NCI-H524 treated with DMSO at 0.1 percent for 48 hours (cell line): ENCODE measurements at regions not wholly inside any gene's neighbourhood (a gene's known extent, or its start where the extent isn't known, plus 50 kb on each side); places are given as distances from the start of the nearest gene placed in this dataset.

Experiments used
- DNase-seq: peaks from one replicate; lab custom pipeline; 2025; lab: John Stamatoyannopoulos, UW

- no peak for DNase-seq
Observed at GRCh38 chr2:33681364-33681757, 82.3 kb upstream of the FAM98A start.

DNA sequence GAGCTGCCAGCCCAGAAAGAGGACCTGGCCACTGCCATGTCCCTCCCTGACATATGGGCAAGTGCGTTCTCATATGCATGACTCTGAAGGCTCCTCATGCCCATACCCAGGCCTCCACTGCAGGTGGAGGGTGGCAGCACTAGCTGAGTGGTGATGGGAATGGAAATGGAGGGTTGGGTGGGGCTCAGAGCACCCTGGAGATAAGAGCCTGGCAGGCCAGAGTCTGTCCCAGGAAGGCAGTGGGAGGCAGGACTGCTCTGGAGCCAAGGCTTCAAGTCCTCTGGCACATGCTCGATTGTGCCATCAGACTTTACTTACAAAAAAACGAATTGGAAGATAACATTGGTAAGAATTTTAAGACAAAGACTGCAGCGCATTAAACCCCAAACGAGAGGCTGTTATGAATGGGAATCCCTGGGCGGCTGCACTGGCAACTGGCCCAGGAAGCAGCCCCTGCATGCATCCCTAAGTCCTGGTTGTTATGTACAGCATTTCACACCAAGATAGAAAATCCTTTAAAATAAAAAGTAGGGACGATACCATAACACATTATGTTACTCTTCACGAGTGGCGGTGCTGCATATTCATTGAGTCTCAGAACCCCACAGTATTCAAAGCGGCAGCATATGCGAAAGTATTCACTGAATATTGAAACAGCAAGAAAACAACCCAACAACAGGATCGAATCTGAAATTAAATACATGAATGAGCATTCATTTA, 81.7 kb upstream of the FAM98A start:
- no peak for DNase-seq

- no peak for DNase-seq
Observed at GRCh38 chr2:33678436-33678835, 79.3 kb upstream of the FAM98A start.

DNA sequence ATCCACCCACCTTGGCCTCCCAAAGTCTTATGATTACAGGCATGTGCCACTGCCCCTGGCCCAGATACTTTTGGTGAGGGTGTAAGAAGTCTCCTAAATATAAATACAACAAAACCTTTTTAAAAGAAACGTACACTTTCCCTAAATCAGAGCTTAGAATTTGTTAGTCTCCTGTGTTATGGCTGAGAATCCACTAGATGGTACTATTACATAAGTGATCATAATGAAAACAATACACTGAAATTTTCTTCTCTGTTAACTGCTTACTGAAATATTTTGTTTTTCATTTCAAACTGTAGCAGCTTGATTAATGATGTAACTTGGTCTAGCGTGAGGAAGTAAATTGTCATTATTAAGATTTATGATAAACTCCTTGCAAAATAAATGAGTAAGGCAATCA, 74.8 kb upstream of the FAM98A start:
- DNase-seq: no peak

- DNase-seq: no peak
Observed at GRCh38 chr2:33672896-33673295, 73.8 kb upstream of the FAM98A start.

- DNase-seq: no peak
Observed at GRCh38 chr2:33672389-33672788, 73.3 kb upstream of the FAM98A start.

GRCh38 chr2:33671198-33671597, 72.1 kb upstream of the FAM98A start:
- no peak for DNase-seq

DNA sequence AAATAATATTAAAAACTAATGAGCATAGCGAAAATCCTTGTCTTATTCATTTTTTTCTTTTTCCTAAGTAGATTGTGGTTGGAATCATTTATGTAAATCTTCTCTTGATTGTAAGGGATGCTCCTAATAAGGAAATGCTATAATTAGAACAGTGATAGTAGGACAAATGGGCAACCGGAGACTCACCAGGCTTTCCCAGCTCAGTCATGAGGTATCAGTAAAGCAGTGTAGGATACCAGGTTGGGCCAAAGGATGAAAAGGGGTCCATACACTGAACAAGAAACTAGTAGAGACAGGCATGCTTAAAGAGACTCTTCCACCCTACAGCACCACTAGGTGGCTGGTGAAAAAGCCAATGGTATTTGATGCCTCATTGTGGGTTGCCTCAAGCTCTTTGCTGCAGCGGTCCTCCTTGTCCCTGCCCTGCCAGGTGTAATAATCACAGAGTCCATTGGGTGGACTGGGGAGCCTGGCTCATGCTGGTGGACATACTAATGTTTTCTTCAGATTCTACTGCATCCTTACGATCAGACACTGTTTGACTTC, 71.4 kb upstream of the FAM98A start:
- no peak for DNase-seq

DNA sequence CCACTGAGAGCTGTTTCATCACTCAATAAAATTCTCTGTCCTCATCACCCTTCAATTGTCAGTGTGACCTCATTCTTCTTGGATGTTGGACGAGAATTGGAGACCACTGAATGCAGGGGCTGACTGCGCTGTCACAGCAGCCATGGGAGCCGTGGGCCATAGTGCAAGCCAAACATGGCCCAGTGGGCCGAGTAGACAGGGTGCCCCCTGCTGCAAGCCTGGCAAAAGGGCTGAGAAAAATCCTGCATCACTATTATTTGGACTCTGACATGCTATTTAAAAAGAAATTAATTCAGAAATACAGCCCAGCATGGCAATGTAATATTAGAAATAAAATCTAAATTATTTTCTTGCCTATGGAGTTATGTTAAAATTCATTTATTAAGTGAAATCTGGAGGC, 67.8 kb upstream of the FAM98A start:
- no peak for DNase-seq

GRCh38 chr2:33665039-33665438, 65.9 kb upstream of the FAM98A start:
- DNase-seq: no peak

DNA sequence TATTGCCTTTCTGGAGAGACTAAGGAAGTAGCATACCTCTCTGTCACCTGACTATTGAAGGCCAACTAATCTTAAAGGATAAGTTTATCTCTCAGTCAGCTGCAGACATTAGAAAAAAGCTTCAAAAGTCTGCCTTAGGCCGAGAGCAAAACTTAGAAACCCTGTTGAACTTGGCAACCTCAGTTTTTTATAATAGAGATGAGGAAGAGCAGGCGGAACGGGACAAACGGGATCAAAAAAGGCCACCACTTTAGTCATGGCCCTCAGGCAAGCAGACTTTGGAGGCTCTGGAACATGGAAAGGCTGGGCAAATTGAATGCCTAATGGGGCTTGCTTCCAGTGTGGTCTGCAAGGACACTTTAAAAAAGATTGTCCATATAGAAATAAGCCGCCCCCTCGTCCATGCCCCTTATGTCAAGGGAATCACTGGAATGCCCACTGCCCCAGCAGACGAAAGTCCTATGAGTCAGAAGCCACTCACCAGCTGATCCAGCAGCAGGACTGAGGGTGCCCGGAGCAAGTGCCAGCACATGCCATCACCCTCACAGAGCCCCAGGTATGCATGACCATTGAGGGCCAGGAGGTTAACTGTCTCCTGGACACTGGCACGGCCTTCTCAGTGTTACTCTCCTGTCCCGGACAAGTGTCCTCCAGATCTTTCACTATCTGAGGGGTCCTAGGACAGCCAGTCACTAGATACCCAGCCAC, 61.5 kb upstream of the FAM98A start:
- DNase-seq: no peak

DNA sequence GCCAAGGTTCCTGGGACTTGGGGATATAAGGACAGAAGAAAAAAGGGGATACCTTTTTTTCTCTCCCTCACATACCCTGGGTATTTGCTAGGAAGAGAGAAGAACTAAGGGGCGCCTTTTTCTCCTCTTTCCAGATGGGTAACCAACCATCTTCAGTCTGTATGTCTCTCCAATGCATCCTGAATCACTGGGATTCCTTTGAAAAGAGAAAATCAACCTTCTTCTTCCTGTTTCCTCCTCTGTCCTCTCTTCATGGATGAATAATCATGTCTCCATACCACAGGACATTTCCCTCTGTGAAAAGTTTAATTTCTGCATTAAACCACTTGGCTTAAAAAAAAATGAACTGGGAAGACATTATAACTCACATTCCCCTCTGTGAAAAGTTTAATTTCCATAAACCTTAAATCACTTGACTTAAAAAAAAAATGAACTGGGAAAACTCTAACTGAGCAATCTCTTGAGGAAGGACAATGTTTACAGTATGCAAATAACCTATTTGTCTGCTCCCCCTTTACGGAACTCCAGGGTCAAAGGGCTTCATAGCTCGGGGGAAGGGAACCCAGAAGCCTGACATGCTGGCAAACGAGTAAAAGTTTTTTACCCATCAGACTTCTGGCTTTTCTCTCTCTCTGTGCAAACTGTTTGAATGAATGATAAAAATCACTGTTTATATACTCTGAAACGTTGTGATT, 56.7 kb upstream of the FAM98A start:
- DNase-seq: no peak

DNA sequence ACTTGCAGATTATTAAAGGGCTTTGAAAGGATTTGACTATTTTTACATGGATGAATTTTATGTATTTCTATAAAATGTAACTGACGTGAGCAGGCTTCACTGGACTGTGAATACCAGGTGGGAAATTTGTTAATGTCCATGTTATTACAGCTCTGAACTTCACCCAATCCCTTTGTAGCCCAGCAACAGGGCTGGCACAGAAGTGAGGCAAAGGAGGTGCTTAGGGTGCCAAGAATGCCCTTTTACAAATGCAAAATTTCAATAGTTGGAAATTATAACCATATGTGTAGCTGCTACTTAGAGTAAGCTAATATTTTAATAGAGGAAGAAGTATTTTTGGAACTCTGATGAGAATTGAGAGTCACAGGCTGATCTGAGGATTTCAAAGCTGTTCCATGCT, 53.7 kb upstream of the FAM98A start:
- no peak for DNase-seq

DNA sequence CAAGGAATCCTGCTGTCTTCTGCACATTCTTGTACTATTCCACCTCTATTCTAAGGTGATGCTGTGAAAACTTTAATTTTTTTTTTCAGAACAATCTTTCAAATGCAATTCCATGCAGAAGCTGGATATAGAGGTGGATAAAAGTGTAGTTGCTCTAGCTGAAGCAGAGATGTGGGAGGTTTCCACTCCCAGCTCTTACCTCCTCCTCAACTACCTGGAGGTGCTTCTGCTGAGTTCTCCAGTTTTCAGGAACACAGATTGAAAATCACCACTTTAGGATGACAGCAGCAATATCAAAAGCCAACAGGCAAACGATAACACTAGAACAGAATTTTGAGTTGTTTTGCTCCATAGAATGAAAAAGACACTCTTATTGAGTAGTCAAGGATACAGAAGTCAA, 51.1 kb upstream of the FAM98A start:
- DNase-seq: no peak
